Thyroid gland (tissue), 4 donors: ENCODE measurements at regions not wholly inside any gene's neighbourhood (a gene's known extent, or its start where the extent isn't known, plus 50 kb on each side); places are given as distances from the start of the nearest gene placed in this dataset.

Source experiments
- DNase-seq, 2 donors: peaks; one replicate each; pipeline ENCODE4 v3.0.0-alpha.2; 2019
- H3K27ac ChIP-seq, 3 donors: fragments of 200-600 bp; sonication (generic); 1 replicate in 2 of 3; 2 replicates in 1 of 3; pipeline ENCODE4 v1.5.1; 2016 to 2019; ENCODE audit warnings: mild to moderate bottlenecking in 1 of 3, moderate library complexity in 1 of 3
- H3K27me3 ChIP-seq: fragments of 200-600 bp; sonication (generic); one replicate; pipeline ENCODE4 v1.5.1; 2019
- H3K36me3 ChIP-seq, 2 donors: fragments of 200-600 bp; sonication (generic); one replicate each; pipeline ENCODE4 v1.5.1; 2016 to 2019
- H3K4me1 ChIP-seq, 2 donors: fragments of 200-600 bp; sonication (generic); one replicate each; pipeline ENCODE4 v1.5.1; 2017 to 2019
- H3K4me3 ChIP-seq, 3 donors: fragments of 200-600 bp; sonication (generic); replicated peaks in 1 of 3; 1 replicate in 2 of 3; 2 replicates in 1 of 3; pipeline ENCODE4 v1.5.1; 2016; ENCODE audit warnings: mild to moderate bottlenecking in 1 of 3
- H3K9me3 ChIP-seq: fragments of 200-600 bp; sonication (generic); one replicate; pipeline ENCODE4 v1.5.1; 2017
- POLR2A ChIP-seq, 2 donors: fragments of 450-650 bp; IDR thresholded peaks; one replicate each; pipeline ENCODE4 v1.6.1; 2017; ENCODE audit warnings: antibody characterized with exemption in 2 of 2, mild to moderate bottlenecking in 2 of 2, moderate library complexity in 1 of 2
- WGBS, 2 donors: methylation state at CpG; one replicate each; pipeline ENCODE4 v1.1.5; 2017; 5-methylcytosine and 5-hydroxymethylcytosine counted together
- intact Hi-C: fragments of 100-400 bp; cut with DNase I; formaldehyde crosslinking; loops from one replicate; pipeline ENCODE4 v1.15.1; 2023
- TF ChIP-seq, protein P1 (sequence below), 6 experiments: fragments of 200-600 bp in 3 of 6; fragments of 450-650 bp in 3 of 6; sonication (generic) in 3 of 6; IDR thresholded peaks; one replicate each; pipeline ENCODE4 v1.5.1; 2016 to 2019; ENCODE audit warnings: antibody characterized with exemption in 6 of 6, mild to moderate bottlenecking in 2 of 6, inconsistent platforms in 1 of 6, moderate library complexity in 1 of 6

DNA sequence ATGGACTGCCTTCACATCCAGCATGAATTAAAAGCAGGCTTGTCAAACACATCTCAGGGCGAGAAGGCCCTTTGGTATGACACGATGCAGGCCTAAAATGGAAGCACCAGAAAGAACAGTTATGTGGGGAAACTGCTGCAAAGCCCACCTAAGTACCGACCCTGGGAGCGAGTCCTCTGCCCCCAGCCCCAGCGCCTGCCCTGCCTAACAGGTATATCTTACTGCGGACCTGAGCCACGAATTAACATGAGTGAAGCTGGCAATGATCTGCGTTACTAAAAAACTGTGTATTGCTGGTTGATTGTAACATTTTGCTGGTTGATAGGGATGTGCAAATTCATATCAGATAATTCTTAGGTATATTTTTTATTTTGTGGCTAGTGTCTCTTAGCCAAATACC lies 441.5 kb downstream of the ZNF516 start:
- WGBS, 2 donors = 88 to 95% methylated on average over 8 of the region's 8 CpGs

DNA sequence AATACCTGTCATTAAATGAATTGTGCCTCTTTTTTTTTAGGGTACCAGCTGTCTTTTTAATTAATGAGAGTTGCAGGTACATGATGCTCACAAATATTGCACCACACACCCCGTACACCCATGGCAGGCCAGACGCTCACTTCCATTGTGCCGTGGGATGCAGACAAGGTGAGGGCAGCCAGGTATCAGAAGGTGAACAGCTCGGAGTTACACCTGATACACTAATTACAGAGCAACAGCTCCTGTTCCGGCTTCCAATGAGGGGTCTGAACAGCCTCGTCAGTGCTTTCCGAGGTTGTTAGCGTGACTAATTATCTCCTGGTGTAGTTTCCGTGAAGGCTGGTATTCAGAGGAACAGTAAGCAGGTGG lies 442.8 kb downstream of the ZNF516 start:
- TF ChIP-seq, protein P1, sequence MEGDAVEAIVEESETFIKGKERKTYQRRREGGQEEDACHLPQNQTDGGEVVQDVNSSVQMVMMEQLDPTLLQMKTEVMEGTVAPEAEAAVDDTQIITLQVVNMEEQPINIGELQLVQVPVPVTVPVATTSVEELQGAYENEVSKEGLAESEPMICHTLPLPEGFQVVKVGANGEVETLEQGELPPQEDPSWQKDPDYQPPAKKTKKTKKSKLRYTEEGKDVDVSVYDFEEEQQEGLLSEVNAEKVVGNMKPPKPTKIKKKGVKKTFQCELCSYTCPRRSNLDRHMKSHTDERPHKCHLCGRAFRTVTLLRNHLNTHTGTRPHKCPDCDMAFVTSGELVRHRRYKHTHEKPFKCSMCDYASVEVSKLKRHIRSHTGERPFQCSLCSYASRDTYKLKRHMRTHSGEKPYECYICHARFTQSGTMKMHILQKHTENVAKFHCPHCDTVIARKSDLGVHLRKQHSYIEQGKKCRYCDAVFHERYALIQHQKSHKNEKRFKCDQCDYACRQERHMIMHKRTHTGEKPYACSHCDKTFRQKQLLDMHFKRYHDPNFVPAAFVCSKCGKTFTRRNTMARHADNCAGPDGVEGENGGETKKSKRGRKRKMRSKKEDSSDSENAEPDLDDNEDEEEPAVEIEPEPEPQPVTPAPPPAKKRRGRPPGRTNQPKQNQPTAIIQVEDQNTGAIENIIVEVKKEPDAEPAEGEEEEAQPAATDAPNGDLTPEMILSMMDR (IDR thresholded peaks at IDR 0.05) = no peak
- TF ChIP-seq POLR2A (IDR thresholded peaks at IDR 0.05) = no peak
- intact Hi-C loops = no loop called here
- H3K9me3 ChIP-seq = no peaks in the 10 kb centered on the region
- no peaks in the 10 kb centered on the region for H3K36me3 ChIP-seq
- H3K27ac ChIP-seq = no peak overlapping the region
- H3K4me3 ChIP-seq = no peak overlapping the region
- no peaks in the 10 kb centered on the region for H3K4me1 ChIP-seq
- no peaks in the 10 kb centered on the region for H3K27me3 ChIP-seq
- no peak for DNase-seq
- WGBS, 2 donors = 91 to 92% methylated on average over 9 of the region's 9 CpGs

More for the DNA sequence above, 441.5 kb downstream of the ZNF516 start:
- Histone ChIP-seq H3K27me3 (no peaks in the 10 kb centered on the region), H3K9me3 (no peaks in the 10 kb centered on the region), H3K4me1 (no peaks in the 10 kb centered on the region), H3K36me3 (no peaks in the 10 kb centered on the region), H3K27ac (no peak overlapping the region), H3K4me3 (no peak overlapping the region)
- no peak for DNase-seq
- no peak for TF ChIP-seq POLR2A (IDR thresholded peaks at IDR 0.05)
- TF ChIP-seq, protein P1 (IDR thresholded peaks at IDR 0.05) = no peak
- intact Hi-C loops = no loop called here

DNA sequence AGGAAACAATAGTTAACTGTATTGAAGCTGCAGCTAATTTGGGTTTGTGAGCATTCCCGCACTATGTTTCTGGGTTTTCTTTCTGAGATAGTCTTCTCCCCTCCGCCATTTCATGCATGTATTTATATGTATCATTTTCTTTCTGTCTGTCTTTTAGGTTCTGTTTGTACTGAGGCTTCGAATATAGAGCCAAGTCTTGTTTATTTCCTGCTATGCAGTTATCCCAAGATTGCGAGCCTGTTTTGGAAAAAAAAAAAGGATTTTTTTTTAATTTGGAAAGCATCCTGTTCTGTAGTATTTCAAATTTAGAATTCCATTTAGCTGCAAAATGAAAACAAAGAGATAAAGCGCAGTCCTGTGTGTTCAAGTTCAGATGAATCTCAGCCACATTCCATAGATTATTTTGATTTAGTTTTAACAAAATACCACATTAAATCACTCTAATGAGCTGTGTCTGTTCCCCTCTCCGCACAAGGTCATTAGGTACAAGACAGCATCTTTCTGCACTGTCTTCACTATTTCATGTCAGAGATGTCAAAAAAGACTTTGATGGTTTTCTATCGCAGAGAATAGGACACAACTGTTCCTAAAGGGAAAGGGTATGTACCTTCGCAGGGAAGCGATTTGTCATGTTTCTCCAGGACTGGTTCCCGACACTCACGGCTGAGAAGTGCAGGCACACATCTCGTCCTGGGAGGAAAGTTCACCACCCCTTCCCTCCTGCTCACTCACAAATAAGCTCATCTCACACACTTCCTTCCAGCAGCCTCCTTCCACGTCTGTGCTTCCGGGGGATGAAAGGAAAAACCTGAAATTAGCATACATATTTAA lies 443.4 kb downstream of the ZNF516 start:
- Histone ChIP-seq H3K36me3 (no peaks in the 10 kb centered on the region), H3K4me1 (no peaks in the 10 kb centered on the region), H3K4me3 (no peak overlapping the region), H3K27ac (no peak overlapping the region), H3K27me3 (no peaks in the 10 kb centered on the region), H3K9me3 (no peaks in the 10 kb centered on the region)
- DNase-seq = no peak
- WGBS, 2 donors = 62 to 72% methylated on average over 14 of the region's 14 CpGs
- TF ChIP-seq, protein P1 (IDR thresholded peaks at IDR 0.05) = no peak
- no peak for TF ChIP-seq POLR2A (IDR thresholded peaks at IDR 0.05)
- intact Hi-C loops = no loop called here

DNA sequence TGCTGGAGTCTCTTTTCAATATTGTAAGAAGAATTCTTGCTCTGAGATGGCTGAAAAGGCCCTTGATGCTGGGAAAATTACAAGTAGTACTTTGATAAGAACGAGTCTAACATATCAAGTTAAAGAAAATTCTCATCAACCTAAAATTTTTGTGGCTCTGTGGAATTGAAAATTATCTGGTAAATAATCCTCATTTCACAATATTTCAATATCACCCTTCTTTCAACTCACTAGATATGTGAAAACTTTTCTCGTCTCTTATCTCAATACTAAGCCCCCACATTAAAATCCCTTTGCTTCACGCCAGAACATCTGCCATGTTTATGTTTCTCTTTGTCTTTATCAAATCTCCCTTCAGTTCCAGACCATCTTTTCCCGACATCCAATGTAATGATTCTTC lies 448.8 kb downstream of the ZNF516 start:
- no peak for DNase-seq
- H3K9me3 ChIP-seq = no peaks in the 10 kb centered on the region
- no peak for TF ChIP-seq POLR2A (IDR thresholded peaks at IDR 0.05)
- TF ChIP-seq, protein P1 (IDR thresholded peaks at IDR 0.05) = no peak
- 79% methylated on average over 4 of the region's 4 CpGs for WGBS, 2 donors
- H3K4me1 ChIP-seq = no peaks in the 10 kb centered on the region
- H3K27me3 ChIP-seq = no peaks in the 10 kb centered on the region
- no peak overlapping the region for H3K4me3 ChIP-seq
- intact Hi-C loops = no loop called here
- no peaks in the 10 kb centered on the region for H3K36me3 ChIP-seq
- H3K27ac ChIP-seq = no peak overlapping the region

DNA sequence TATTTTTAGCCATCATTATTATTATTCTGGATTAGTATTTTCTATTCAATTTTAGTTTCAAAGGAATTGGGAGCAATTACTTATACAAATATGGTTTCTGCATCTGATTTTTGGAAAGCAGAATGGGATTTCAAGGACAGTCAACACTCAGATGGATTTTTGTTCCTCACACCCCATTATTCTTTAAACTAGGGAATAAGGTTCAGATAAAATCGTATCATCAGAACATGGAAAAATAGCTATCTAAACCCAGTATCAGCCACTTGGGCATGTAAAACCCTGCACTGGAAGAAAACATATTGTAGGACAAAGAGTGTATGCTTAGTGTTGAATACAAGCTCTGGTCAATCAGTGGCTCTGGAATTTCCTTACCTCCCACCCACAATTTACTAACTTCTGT lies 452.5 kb downstream of the ZNF516 start:
- Histone ChIP-seq H3K4me3 (no peak overlapping the region), H3K36me3 (no peaks in the 10 kb centered on the region)

More for the DNA sequence above, 452.5 kb downstream of the ZNF516 start:
- WGBS, 2 donors = 0% methylated on average over 1 of the region's 1 CpG
- DNase-seq = no peak
- Histone ChIP-seq H3K27me3 (no peaks in the 10 kb centered on the region), H3K4me1 (no peaks in the 10 kb centered on the region), H3K27ac (no peak overlapping the region), H3K9me3 (no peaks in the 10 kb centered on the region)
- TF ChIP-seq, protein P1 (IDR thresholded peaks at IDR 0.05) = no peak
- TF ChIP-seq POLR2A (IDR thresholded peaks at IDR 0.05) = no peak
- intact Hi-C loops = no loop called here
